ENCODE measurements at regions not wholly inside any gene's neighbourhood (a gene's known extent, or its start where the extent isn't known, plus 50 kb on each side); places are given as distances from the start of the nearest gene placed in this dataset.

GRCh38 chr7:142407939-142408570 lies 150.2 kb upstream of the PRSS58 start:
- H3K27me3 ChIP-seq = no peaks in the 10 kb centered on the region
- H3K27ac ChIP-seq = no peak overlapping the region
- peak in 1 of 2 donors; percentile 63 for ATAC-seq (ENCODE audit: low FRiP score in 2 of 2)
- H3K9me3 ChIP-seq = no peaks in the 10 kb centered on the region
- H3K4me1 ChIP-seq = no peaks in the 10 kb centered on the region
- no peaks in the 10 kb centered on the region for H3K36me3 ChIP-seq
- DNase-seq = no peak
- 64 to 71% methylated on average over 8 of the region's 8 CpGs for WGBS, 2 donors
- H3K4me3 ChIP-seq = peak overlapping the region in 2 of 4 donors; percentile 9 to 28
- TF ChIP-seq POLR2AphosphoS5 (IDR thresholded peaks at IDR 0.05) (no peak), EP300 (IDR thresholded peaks at IDR 0.05) (no peak), POLR2A (IDR thresholded peaks at IDR 0.05) (no peak), CTCF (IDR thresholded peaks at IDR 0.05) (no peak)

GRCh38 chr7:142405122-142405765 lies 147.4 kb upstream of the PRSS58 start:
- Histone ChIP-seq H3K27me3 (no peaks in the 10 kb centered on the region), H3K27ac (no peak overlapping the region), H3K9me3 (no peaks in the 10 kb centered on the region), H3K36me3 (no peaks in the 10 kb centered on the region), H3K4me3 (no peak overlapping the region), H3K4me1 (no peaks in the 10 kb centered on the region)
- DNase-seq (no peak), ATAC-seq (ENCODE audit: low FRiP score in 2 of 2) (no peak)
- WGBS, 2 donors = 83 to 84% methylated on average over 7 of the region's 7 CpGs
- TF ChIP-seq CTCF (IDR thresholded peaks at IDR 0.05) (no peak), POLR2AphosphoS5 (IDR thresholded peaks at IDR 0.05) (no peak), POLR2A (IDR thresholded peaks at IDR 0.05) (no peak), EP300 (IDR thresholded peaks at IDR 0.05) (no peak)

- Histone ChIP-seq H3K27me3 (no peaks in the 10 kb centered on the region), H3K27ac (no peak overlapping the region), H3K9me3 (no peaks in the 10 kb centered on the region), H3K36me3 (no peaks in the 10 kb centered on the region), H3K4me3 (no peak overlapping the region), H3K4me1 (no peaks in the 10 kb centered on the region)
- no peak for DNase-seq
- TF ChIP-seq CTCF (IDR thresholded peaks at IDR 0.05) = no peak
- TF ChIP-seq EP300 (IDR thresholded peaks at IDR 0.05) = no peak
- TF ChIP-seq POLR2AphosphoS5 (IDR thresholded peaks at IDR 0.05) = no peak
- TF ChIP-seq POLR2A (IDR thresholded peaks at IDR 0.05) = no peak
- 62 to 75% methylated on average over 3 of the region's 3 CpGs for WGBS, 2 donors
- no peak for ATAC-seq (ENCODE audit: low FRiP score in 2 of 2)
Observed at GRCh38 chr7:142401951-142402350, 144.1 kb upstream of the PRSS58 start.

GRCh38 chr7:142400042-142400533 lies 142.2 kb upstream of the PRSS58 start:
- no peaks in the 10 kb centered on the region for H3K9me3 ChIP-seq
- H3K27ac ChIP-seq = no peak overlapping the region
- WGBS, 2 donors = 68 to 71% methylated on average over 4 to 5 of the region's 5 CpGs
- ATAC-seq (ENCODE audit: low FRiP score in 2 of 2) (no peak), DNase-seq (no peak)
- TF ChIP-seq EP300 (IDR thresholded peaks at IDR 0.05) (no peak), POLR2AphosphoS5 (IDR thresholded peaks at IDR 0.05) (no peak), CTCF (IDR thresholded peaks at IDR 0.05) (no peak), POLR2A (IDR thresholded peaks at IDR 0.05) (no peak)
- no peak overlapping the region for H3K4me3 ChIP-seq
- H3K4me1 ChIP-seq = no peaks in the 10 kb centered on the region
- no peaks in the 10 kb centered on the region for H3K27me3 ChIP-seq
- no peaks in the 10 kb centered on the region for H3K36me3 ChIP-seq

All from upper lobe of left lung (tissue), 6 donors.